ENCODE measurements at regions not wholly inside any gene's neighbourhood (a gene's known extent, or its start where the extent isn't known, plus 50 kb on each side); places are given as distances from the start of the nearest gene placed in this dataset.

- TF ChIP-seq GLI4 (CRISPR knock-in tag; IDR thresholded peaks at IDR 0.05; ENCODE audit: borderline replicate concordance) (no peak), TCF7L2 (IDR thresholded peaks at IDR 0.05; ENCODE audit: low read depth, low read length) (no peak)
These were observed 139.6 kb downstream of the RXFP2 start for GRCh38 chr13:31878955-31879354.
